Mammary epithelial cell (primary cell): ENCODE measurements at regions not wholly inside any gene's neighbourhood (a gene's known extent, or its start where the extent isn't known, plus 50 kb on each side); places are given as distances from the start of the nearest gene placed in this dataset.

Experiments used
- CTCF ChIP-seq, 2 donors: IDR thresholded peaks in 1 of 2; conservative IDR thresholded peaks in 1 of 2; 2 replicates each; pipeline ENCODE4 v1.5.1; 2011 to 2012; ENCODE audit warnings: inconsistent platforms in 2 of 2, low read length in 2 of 2, mild to moderate bottlenecking in 2 of 2, control low read depth in 1 of 2, low read depth in 1 of 2; ENCODE audit not compliant: insufficient read depth in 1 of 2; ENCODE audit errors: extremely low read depth in 1 of 2
- EZH2 ChIP-seq: IDR thresholded peaks from 2 replicates; pipeline ENCODE4 v1.6.1; 2012; ENCODE audit warnings: low read length, inconsistent platforms, borderline replicate concordance

GRCh38 chr12:65740873-65741600 is 83.2 kb upstream of the HMGA2 start:
- TF ChIP-seq CTCF (conservative IDR thresholded peaks at IDR 0.05 in 1 of 2, IDR thresholded peaks at IDR 0.05 in 1 of 2; ENCODE audit: extremely low read depth in 1 of 2, insufficient read depth in 1 of 2, low read depth in 1 of 2, low read length in 2 of 2) (no peak), EZH2 (no peak)
